ENCODE measurements at regions not wholly inside any gene's neighbourhood (a gene's known extent, or its start where the extent isn't known, plus 50 kb on each side); places are given as distances from the start of the nearest gene placed in this dataset.

DNA sequence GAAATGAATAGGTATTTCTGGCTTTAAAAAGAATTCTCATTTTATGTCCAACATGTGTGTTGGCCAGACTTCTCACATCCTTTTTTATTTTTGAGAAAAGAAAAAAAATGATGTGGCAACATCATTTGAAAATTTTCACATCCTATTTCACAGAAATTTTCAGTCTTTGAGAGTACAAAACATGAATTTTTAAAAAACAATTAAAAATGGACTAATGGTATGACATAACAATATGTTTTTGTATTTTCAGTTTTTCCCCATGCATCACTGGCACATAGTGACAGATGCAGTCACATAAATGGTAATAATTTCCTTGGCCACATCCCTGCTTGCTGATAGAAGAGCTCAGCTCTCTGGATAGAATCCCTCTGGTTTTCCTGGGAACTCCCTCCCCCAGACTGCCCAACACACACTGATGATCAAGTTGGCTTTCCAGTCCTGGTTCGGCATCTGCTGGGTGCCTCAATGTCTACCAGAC, 188.5 kb upstream of the AGR3 start:
- no peak for DNase-seq (ENCODE audit: unreplicated experiment)
- ChIA-PET POLR2A (interaction anchor here (0.6 to 1.3 kb wide), 3 partner anchors 12 to 235 kb away, joined by 3 read pairs; no protein-coding TSS in a partner anchor), CTCF (interaction anchor here (0.7 kb wide), 1 partner anchor 599 kb away, joined by 3 read pairs; no protein-coding TSS in a partner anchor)
- TF ChIP-seq, protein P1, sequence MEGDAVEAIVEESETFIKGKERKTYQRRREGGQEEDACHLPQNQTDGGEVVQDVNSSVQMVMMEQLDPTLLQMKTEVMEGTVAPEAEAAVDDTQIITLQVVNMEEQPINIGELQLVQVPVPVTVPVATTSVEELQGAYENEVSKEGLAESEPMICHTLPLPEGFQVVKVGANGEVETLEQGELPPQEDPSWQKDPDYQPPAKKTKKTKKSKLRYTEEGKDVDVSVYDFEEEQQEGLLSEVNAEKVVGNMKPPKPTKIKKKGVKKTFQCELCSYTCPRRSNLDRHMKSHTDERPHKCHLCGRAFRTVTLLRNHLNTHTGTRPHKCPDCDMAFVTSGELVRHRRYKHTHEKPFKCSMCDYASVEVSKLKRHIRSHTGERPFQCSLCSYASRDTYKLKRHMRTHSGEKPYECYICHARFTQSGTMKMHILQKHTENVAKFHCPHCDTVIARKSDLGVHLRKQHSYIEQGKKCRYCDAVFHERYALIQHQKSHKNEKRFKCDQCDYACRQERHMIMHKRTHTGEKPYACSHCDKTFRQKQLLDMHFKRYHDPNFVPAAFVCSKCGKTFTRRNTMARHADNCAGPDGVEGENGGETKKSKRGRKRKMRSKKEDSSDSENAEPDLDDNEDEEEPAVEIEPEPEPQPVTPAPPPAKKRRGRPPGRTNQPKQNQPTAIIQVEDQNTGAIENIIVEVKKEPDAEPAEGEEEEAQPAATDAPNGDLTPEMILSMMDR (IDR thresholded peaks at IDR 0.05; ENCODE audit: unreplicated experiment), result no peak
- Mint-ChIP-seq H3K4me1 (ENCODE audit: insufficient read depth, unreplicated experiment) (no peaks in the 10 kb centered on the region), H3K4me3 (ENCODE audit: unreplicated experiment) (no peak overlapping the region), H3K27me3 (ENCODE audit: insufficient read depth, unreplicated experiment) (no peaks in the 10 kb centered on the region), H3K9me3 (ENCODE audit: unreplicated experiment) (no peaks in the 10 kb centered on the region), H3K36me3 (ENCODE audit: insufficient read depth, unreplicated experiment) (no peaks in the 10 kb centered on the region), H3K27ac (ENCODE audit: low read depth, unreplicated experiment) (no peak overlapping the region)
- intact Hi-C loops (cut with micrococcal nuclease), result no loop called here
- BruUV-seq (replicated peaks), result no TSS peak

DNA sequence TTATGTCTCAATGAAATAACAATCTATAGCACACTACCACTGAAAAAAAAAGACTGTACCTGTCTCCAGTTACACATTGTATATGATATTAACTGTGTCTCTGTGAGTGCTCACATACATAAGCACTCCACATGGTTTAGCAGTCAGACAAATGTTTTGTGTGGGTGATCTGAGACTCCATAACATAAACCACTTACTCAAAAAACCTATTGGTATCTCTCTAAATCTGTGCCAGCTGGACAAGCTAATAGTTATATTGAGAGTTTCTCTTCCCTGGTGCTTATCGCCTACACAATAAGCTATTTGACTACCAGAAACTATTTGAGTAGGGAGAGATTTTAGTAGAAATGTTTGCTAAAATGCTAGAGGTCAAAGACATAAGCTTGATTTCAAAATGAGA, 190.1 kb upstream of the AGR3 start:
- TF ChIP-seq, protein P1 (IDR thresholded peaks at IDR 0.05; ENCODE audit: unreplicated experiment), result no peak
- intact Hi-C loops (cut with micrococcal nuclease), result no loop called here
- ChIA-PET CTCF (interaction anchor here (1.5 kb wide), 1 partner anchor 9 kb away, joined by 8 read pairs; no protein-coding TSS in a partner anchor), POLR2A (no interaction called here)
- DNase-seq (ENCODE audit: unreplicated experiment), result no peak
- Mint-ChIP-seq H3K9me3 (ENCODE audit: unreplicated experiment) (no peaks in the 10 kb centered on the region), H3K36me3 (ENCODE audit: insufficient read depth, unreplicated experiment) (no peaks in the 10 kb centered on the region), H3K4me1 (ENCODE audit: insufficient read depth, unreplicated experiment) (no peaks in the 10 kb centered on the region), H3K4me3 (ENCODE audit: unreplicated experiment) (no peak overlapping the region), H3K27ac (ENCODE audit: low read depth, unreplicated experiment) (no peak overlapping the region), H3K27me3 (ENCODE audit: insufficient read depth, unreplicated experiment) (no peaks in the 10 kb centered on the region)
- no TSS peak for BruUV-seq (replicated peaks)

DNA sequence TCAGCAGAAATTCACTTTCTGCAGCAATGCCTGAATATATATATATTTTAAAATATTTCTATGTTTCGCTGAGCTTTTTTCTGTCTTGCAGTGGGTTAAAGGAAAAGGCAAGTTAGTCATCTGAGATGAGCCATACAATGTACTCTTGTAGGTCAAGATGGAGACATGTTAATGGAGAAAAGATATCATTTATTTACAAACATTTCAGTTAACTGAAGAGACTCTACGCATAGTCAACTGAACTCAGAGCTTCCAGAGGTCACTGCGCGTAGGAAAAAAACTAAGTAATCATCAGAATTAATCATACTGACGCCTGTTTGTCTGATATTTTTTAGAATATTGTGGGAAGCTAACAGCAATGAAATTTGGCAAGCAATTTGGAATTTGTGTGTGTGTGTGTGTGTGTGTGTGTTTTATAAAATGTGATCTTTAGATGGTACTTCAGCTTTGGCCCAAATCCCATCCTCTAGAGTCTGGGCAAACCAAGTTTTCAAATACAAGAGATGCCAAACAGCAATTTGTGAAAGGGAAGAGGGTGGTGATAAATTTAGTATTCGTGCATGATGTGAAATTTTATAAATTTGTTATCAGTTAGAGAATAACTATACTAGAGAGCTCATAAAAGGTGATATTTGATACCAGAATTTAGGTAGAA, 193.9 kb upstream of the AGR3 start:
- H3K27me3 Mint-ChIP-seq (ENCODE audit: insufficient read depth, unreplicated experiment), result no peaks in the 10 kb centered on the region
- ChIA-PET CTCF (interaction anchor here (0.7 to 1.5 kb wide), 3 partner anchors 11 to 629 kb away, joined by 3 to 4 read pairs (median 3); no protein-coding TSS in a partner anchor), POLR2A (interaction anchor here (0.6 to 1.2 kb wide), 4 partner anchors 31 to 485 kb away, joined by 3 read pairs; no protein-coding TSS in a partner anchor)
- H3K4me1 Mint-ChIP-seq (ENCODE audit: insufficient read depth, unreplicated experiment), result no peaks in the 10 kb centered on the region
- intact Hi-C loops (cut with micrococcal nuclease), result no loop called here
- no peaks in the 10 kb centered on the region for H3K36me3 Mint-ChIP-seq (ENCODE audit: insufficient read depth, unreplicated experiment)
- TF ChIP-seq, protein P1 (IDR thresholded peaks at IDR 0.05; ENCODE audit: unreplicated experiment), result no peak
- no peaks in the 10 kb centered on the region for H3K9me3 Mint-ChIP-seq (ENCODE audit: unreplicated experiment)
- DNase-seq (ENCODE audit: unreplicated experiment), result no peak
- BruUV-seq (replicated peaks), result no TSS peak
- no peak overlapping the region for H3K4me3 Mint-ChIP-seq (ENCODE audit: unreplicated experiment)
- H3K27ac Mint-ChIP-seq (ENCODE audit: low read depth, unreplicated experiment), result no peak overlapping the region

DNA sequence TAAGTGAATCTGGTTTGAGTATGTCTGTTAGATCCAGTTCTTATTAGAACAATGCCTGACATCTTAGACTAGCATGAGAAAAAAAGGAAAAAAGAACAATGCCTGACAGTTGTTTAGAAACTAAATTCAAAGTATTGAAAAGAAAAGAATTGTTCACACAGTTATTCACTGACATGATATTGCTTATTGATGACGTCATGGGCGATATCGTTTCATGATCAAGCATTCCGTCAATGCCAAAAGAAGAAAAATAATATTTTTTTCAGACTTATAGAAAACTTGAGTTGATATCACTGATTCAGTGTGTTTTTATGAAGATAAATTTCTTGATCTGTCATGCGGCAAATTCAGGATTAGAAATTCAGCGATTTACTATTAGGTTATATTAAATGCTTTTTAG, 196.5 kb upstream of the AGR3 start:
- Mint-ChIP-seq H3K27me3 (ENCODE audit: insufficient read depth, unreplicated experiment) (no peaks in the 10 kb centered on the region), H3K27ac (ENCODE audit: low read depth, unreplicated experiment) (no peak overlapping the region), H3K36me3 (ENCODE audit: insufficient read depth, unreplicated experiment) (no peaks in the 10 kb centered on the region), H3K9me3 (ENCODE audit: unreplicated experiment) (no peaks in the 10 kb centered on the region), H3K4me3 (ENCODE audit: unreplicated experiment) (no peak overlapping the region), H3K4me1 (ENCODE audit: insufficient read depth, unreplicated experiment) (no peaks in the 10 kb centered on the region)
- TF ChIP-seq, protein P1 (IDR thresholded peaks at IDR 0.05; ENCODE audit: unreplicated experiment), result no peak
- BruUV-seq (replicated peaks), result no TSS peak
- ChIA-PET POLR2A (interaction anchor here (0.7 kb wide), 1 partner anchor 9 kb away, joined by 3 read pairs; no protein-coding TSS in a partner anchor), CTCF (interaction anchor here (1.1 kb wide), 1 partner anchor 17 kb away, joined by 3 read pairs; no protein-coding TSS in a partner anchor)
- DNase-seq (ENCODE audit: unreplicated experiment), result no peak
- intact Hi-C loops (cut with micrococcal nuclease), result no loop called here
